ENCODE measurements at regions not wholly inside any gene's neighbourhood (a gene's known extent, or its start where the extent isn't known, plus 50 kb on each side); places are given as distances from the start of the nearest gene placed in this dataset.

GRCh38 chr3:187833375-187833774, 88.1 kb upstream of the BCL6 start:
- no peak for TF ChIP-seq CTCF (IDR thresholded peaks at IDR 0.05)
- no peak for TF ChIP-seq POLR2A (IDR thresholded peaks at IDR 0.05)
